OCI-LY1 (cell line): ENCODE measurements at regions not wholly inside any gene's neighbourhood (a gene's known extent, or its start where the extent isn't known, plus 50 kb on each side); places are given as distances from the start of the nearest gene placed in this dataset.

Source experiments
- EZH2 ChIP-seq: fragments of 200-600 bp; sonication (generic), shearing (Covaris generic); IDR thresholded peaks from 2 replicates; pipeline ENCODE4 v1.8.0; 2017; ENCODE audit warnings: borderline replicate concordance, mixed run types, mild to moderate bottlenecking, antibody characterized with exemption, low read length, moderate library complexity, mixed read lengths
- TF ChIP-seq, protein P1 (sequence below): fragments of 200-600 bp; sonication (generic), shearing (Covaris generic); IDR thresholded peaks from 2 replicates; pipeline ENCODE4 v1.5.1; 2017; ENCODE audit warnings: mild to moderate bottlenecking, antibody characterized with exemption, low read length, moderate library complexity, mixed read lengths

DNA sequence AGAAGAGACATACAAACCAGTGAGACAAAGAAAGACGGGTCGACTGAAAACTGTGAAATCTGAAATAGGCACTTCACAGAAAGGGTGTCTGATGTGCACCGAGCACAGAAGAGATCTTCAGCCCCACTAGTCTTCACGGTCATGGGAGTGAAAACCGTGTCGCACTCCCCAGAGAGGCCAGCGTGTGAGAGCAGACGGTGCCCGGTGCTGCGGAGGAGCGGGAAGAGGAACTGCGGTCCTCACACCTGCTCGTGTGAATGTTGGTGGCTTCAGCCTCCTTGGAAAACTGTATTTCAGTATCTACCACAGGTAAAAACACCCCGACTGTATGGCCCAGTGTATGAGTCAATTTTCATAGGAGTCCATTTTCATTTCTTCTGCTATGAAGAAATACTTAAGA lies 382.9 kb downstream of the BRD1 start:
- TF ChIP-seq, protein P1, sequence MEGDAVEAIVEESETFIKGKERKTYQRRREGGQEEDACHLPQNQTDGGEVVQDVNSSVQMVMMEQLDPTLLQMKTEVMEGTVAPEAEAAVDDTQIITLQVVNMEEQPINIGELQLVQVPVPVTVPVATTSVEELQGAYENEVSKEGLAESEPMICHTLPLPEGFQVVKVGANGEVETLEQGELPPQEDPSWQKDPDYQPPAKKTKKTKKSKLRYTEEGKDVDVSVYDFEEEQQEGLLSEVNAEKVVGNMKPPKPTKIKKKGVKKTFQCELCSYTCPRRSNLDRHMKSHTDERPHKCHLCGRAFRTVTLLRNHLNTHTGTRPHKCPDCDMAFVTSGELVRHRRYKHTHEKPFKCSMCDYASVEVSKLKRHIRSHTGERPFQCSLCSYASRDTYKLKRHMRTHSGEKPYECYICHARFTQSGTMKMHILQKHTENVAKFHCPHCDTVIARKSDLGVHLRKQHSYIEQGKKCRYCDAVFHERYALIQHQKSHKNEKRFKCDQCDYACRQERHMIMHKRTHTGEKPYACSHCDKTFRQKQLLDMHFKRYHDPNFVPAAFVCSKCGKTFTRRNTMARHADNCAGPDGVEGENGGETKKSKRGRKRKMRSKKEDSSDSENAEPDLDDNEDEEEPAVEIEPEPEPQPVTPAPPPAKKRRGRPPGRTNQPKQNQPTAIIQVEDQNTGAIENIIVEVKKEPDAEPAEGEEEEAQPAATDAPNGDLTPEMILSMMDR = no peak
- TF ChIP-seq EZH2 = no peak
